ENCODE measurements at regions not wholly inside any gene's neighbourhood (a gene's known extent, or its start where the extent isn't known, plus 50 kb on each side); places are given as distances from the start of the nearest gene placed in this dataset.

DNA sequence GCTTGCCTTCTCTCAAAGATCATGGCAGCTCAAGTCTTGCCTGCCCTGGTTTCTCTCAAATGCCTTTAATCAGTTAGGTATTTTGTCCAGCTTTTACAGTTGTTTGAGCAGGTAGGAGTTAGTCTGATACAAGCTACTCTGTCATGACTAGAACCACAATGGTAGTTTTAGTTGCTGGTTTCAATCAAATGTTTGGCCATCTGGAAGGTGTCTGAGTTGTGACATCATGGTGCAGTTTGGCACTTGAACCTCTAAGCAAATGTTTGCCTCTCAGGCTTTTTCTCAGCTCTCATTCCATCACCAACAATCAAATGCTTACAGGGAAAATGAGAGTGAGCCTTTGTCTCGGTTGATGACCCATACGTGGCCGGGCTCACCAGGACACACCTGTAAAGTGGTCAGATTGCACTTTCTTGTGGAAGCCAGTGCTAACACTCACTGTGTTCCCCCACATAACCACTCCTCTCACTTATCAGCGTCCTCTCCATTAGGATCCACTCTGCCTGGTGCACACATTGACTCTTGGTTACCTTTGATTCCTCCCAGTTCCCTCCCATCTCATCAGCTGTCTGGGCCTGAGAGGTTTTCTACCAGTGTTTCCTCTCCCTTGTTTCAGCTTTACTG is 67.5 kb downstream of the CCDC185 start:
- Mint-ChIP-seq H3K9me3 (ENCODE audit: unreplicated experiment) (no peaks in the 10 kb centered on the region), H3K36me3 (ENCODE audit: low read depth, unreplicated experiment) (no peaks in the 10 kb centered on the region), H3K27ac (ENCODE audit: unreplicated experiment) (no peak overlapping the region), H3K4me1 (ENCODE audit: unreplicated experiment) (peaks cover 3% of the 10 kb centered on the region), H3K27me3 (ENCODE audit: unreplicated experiment) (no peaks in the 10 kb centered on the region), H3K4me3 (ENCODE audit: unreplicated experiment) (no peak overlapping the region)
- TF ChIP-seq, protein P1, sequence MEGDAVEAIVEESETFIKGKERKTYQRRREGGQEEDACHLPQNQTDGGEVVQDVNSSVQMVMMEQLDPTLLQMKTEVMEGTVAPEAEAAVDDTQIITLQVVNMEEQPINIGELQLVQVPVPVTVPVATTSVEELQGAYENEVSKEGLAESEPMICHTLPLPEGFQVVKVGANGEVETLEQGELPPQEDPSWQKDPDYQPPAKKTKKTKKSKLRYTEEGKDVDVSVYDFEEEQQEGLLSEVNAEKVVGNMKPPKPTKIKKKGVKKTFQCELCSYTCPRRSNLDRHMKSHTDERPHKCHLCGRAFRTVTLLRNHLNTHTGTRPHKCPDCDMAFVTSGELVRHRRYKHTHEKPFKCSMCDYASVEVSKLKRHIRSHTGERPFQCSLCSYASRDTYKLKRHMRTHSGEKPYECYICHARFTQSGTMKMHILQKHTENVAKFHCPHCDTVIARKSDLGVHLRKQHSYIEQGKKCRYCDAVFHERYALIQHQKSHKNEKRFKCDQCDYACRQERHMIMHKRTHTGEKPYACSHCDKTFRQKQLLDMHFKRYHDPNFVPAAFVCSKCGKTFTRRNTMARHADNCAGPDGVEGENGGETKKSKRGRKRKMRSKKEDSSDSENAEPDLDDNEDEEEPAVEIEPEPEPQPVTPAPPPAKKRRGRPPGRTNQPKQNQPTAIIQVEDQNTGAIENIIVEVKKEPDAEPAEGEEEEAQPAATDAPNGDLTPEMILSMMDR (IDR thresholded peaks at IDR 0.05; ENCODE audit: unreplicated experiment), result no peak
- DNase-seq (ENCODE audit: low spot score), result no peak

DNA sequence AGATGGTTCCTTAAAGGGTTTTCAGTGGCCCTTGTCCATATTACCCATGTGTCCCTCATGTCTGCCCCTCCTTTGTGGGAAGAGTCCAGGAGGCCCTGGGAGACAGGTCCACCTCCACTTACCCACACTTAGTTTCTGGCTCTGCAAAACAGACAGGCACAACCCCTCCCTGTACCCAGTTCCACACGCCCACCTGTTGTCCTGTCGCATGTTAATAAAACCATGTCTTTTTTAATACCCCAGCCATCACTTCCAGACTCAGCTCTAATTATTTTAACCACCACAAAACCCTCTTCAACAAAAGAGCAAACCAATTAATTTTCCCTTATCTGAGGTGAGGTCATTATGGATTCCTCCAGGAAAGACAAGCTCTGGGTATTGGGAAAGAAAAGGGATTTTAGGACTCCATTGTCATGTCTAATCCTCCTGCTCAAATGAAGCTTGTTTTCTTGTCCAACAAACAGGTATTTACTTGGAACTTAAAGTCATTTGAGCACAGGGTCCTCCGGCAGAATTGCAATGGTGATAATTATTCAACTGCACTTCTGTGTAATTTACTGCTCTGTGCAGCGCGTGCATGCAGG is 68.9 kb downstream of the CCDC185 start:
- TF ChIP-seq, protein P1 (IDR thresholded peaks at IDR 0.05; ENCODE audit: unreplicated experiment), result no peak
- Mint-ChIP-seq H3K36me3 (ENCODE audit: low read depth, unreplicated experiment) (no peaks in the 10 kb centered on the region), H3K4me1 (ENCODE audit: unreplicated experiment) (peaks cover 6% of the 10 kb centered on the region), H3K27ac (ENCODE audit: unreplicated experiment) (no peak overlapping the region), H3K9me3 (ENCODE audit: unreplicated experiment) (no peaks in the 10 kb centered on the region), H3K27me3 (ENCODE audit: unreplicated experiment) (no peaks in the 10 kb centered on the region), H3K4me3 (ENCODE audit: unreplicated experiment) (no peak overlapping the region)
- DNase-seq (ENCODE audit: low spot score), result no peak

DNA sequence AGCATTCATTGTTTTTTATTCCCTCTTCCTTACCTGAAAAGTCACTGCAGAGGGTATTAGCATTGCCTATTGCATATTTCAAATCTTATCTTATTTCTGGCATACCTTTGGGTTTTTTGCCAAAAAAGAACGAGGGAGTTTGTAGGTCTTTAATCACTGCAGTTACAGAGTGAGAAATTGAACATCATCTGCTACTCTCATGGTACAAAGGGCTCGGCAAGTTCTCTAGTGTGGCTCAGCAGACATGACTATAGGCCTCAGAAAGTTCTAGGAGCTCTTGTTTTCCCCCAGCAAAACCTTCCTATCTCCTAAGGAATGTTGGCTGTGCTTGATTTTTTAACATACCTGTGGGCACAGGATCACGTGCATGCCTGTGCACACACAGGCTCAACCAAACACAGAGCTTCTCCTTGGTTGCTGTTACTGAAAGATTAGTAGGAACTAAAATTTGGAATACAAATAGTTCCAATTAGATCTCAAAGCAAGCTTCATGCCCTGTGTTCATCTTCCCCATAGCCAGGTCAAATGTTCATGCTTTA is 69.7 kb downstream of the CCDC185 start:
- no peaks in the 10 kb centered on the region for H3K27me3 Mint-ChIP-seq (ENCODE audit: unreplicated experiment)
- no peak for DNase-seq (ENCODE audit: low spot score)
- H3K9me3 Mint-ChIP-seq (ENCODE audit: unreplicated experiment), result no peaks in the 10 kb centered on the region
- H3K27ac Mint-ChIP-seq (ENCODE audit: unreplicated experiment), result no peak overlapping the region
- TF ChIP-seq, protein P1 (IDR thresholded peaks at IDR 0.05; ENCODE audit: unreplicated experiment), result no peak
- peaks cover 6% of the 10 kb centered on the region for H3K4me1 Mint-ChIP-seq (ENCODE audit: unreplicated experiment)
- no peaks in the 10 kb centered on the region for H3K36me3 Mint-ChIP-seq (ENCODE audit: low read depth, unreplicated experiment)
- H3K4me3 Mint-ChIP-seq (ENCODE audit: unreplicated experiment), result no peak overlapping the region

DNA sequence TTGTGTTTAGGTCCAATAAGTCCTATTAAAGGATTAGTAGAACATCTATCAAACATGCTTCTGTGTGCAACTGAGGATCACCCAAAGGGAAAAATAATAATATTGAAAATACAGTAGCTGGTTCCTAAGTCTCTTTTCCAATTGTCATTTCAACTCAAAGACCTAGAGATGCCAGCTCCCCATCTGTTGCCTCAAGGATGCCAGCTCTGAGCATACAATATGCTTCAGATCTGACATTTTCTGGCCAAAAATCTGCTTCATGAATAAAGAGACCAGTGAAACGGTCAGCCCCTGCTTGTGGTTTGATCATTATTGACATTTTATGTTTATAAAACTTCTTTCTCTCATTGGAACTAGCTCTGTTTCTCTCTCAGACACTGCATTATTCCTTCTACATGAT is 72.9 kb downstream of the CCDC185 start:
- H3K4me3 Mint-ChIP-seq (ENCODE audit: unreplicated experiment), result no peak overlapping the region
- TF ChIP-seq, protein P1 (IDR thresholded peaks at IDR 0.05; ENCODE audit: unreplicated experiment), result no peak
- no peak overlapping the region for H3K27ac Mint-ChIP-seq (ENCODE audit: unreplicated experiment)
- peaks cover 8% of the 10 kb centered on the region for H3K27me3 Mint-ChIP-seq (ENCODE audit: unreplicated experiment)
- no peaks in the 10 kb centered on the region for H3K9me3 Mint-ChIP-seq (ENCODE audit: unreplicated experiment)
- peaks cover 6% of the 10 kb centered on the region for H3K4me1 Mint-ChIP-seq (ENCODE audit: unreplicated experiment)
- no peak for DNase-seq (ENCODE audit: low spot score)
- no peaks in the 10 kb centered on the region for H3K36me3 Mint-ChIP-seq (ENCODE audit: low read depth, unreplicated experiment)

DNA sequence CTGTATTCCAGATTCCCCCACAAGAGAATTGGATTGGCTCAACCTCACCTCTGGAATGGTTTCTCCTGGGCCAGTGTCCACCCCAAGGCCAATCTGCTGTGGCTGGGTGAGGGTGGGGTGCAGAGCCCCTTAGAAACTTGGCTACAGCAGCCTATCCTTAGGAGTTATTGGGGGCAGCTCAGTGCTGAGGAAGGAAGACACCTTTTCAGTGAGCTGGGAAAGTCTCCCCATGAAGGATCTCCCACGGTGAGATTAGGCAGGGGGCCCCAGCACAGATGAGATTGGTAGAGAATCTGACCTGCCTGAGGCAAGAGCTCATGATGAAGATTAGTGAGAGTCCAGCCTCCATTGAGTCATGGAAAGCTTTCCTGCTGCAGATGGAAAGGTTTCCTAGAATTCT is 78.4 kb downstream of the CCDC185 start:
- TF ChIP-seq, protein P1 (IDR thresholded peaks at IDR 0.05; ENCODE audit: unreplicated experiment), result no peak
- H3K4me1 Mint-ChIP-seq (ENCODE audit: unreplicated experiment), result no peaks in the 10 kb centered on the region
- no peaks in the 10 kb centered on the region for H3K9me3 Mint-ChIP-seq (ENCODE audit: unreplicated experiment)
- no peak overlapping the region for H3K27ac Mint-ChIP-seq (ENCODE audit: unreplicated experiment)
- no peak overlapping the region for H3K4me3 Mint-ChIP-seq (ENCODE audit: unreplicated experiment)
- H3K27me3 Mint-ChIP-seq (ENCODE audit: unreplicated experiment), result peaks cover 9% of the 10 kb centered on the region
- no peak for DNase-seq (ENCODE audit: low spot score)
- H3K36me3 Mint-ChIP-seq (ENCODE audit: low read depth, unreplicated experiment), result no peaks in the 10 kb centered on the region
